Naive thymus-derived CD4-positive, alpha-beta T cell (primary cell): ENCODE measurements at regions not wholly inside any gene's neighbourhood (a gene's known extent, or its start where the extent isn't known, plus 50 kb on each side); places are given as distances from the start of the nearest gene placed in this dataset.

Experiments
- ATAC-seq: fragments of 150-1000 bp; cut with Tn5 transposase; 2 replicates; pipeline ENCODE4 v1.10.0; 2021; ENCODE audit warnings: mild to moderate bottlenecking, moderate library complexity
- CTCF ChIA-PET: fragments of 350-600 bp; sonication (Branson Sonifier 250); formaldehyde crosslinking; loops from one replicate; lab custom pipeline; 2021; ENCODE audit warnings: antibody characterized with exemption; lab: Charles Lee
- POLR2A ChIA-PET: fragments of 350-600 bp; sonication (Branson Sonifier 250); formaldehyde crosslinking; loops from one replicate; lab custom pipeline; 2021; ENCODE audit warnings: antibody characterized with exemption, inconsistent platforms; lab: Charles Lee
- DNase-seq, 9 donors: peaks; one replicate each; pipeline versions ENCODE4 v3.0.0 to v3.0.0-alpha.2; 2020 to 2022; ENCODE audit warnings: mixed read lengths in 1 of 9
- H3K27ac ChIP-seq: one replicate; pipeline ENCODE4 v1.7.0; 2013; ENCODE audit warnings: mild to moderate bottlenecking, low read depth, low read length, moderate library complexity
- H3K27me3 ChIP-seq, 2 donors: one replicate each; pipeline ENCODE4 v1.7.0; 2013; ENCODE audit warnings: low read length in 2 of 2, mild to moderate bottlenecking in 2 of 2, moderate library complexity in 2 of 2; ENCODE audit not compliant: control insufficient read depth in 2 of 2, insufficient read depth in 2 of 2
- H3K36me3 ChIP-seq, 3 experiments: 1 replicate in 2 of 3; 2 replicates in 1 of 3; pipeline ENCODE4 v1.7.0; 2013; ENCODE audit warnings: low read length in 3 of 3, mild to moderate bottlenecking in 3 of 3, moderate library complexity in 1 of 3; ENCODE audit not compliant: insufficient read depth in 3 of 3, control insufficient read depth in 2 of 3
- H3K4me1 ChIP-seq, 2 donors: one replicate each; pipeline ENCODE4 v1.7.0; 2013; ENCODE audit warnings: low read length in 2 of 2, mild to moderate bottlenecking in 2 of 2, moderate library complexity in 1 of 2; ENCODE audit not compliant: control insufficient read depth in 2 of 2, insufficient read depth in 2 of 2
- H3K4me3 ChIP-seq: 2 replicates; pipeline ENCODE4 v1.7.0; 2013; ENCODE audit warnings: mild to moderate bottlenecking, low read length
- H3K9me3 ChIP-seq, 3 experiments: 1 replicate in 2 of 3; 2 replicates in 1 of 3; pipeline ENCODE4 v1.7.0; 2013; ENCODE audit warnings: low read length in 3 of 3; ENCODE audit not compliant: control insufficient read depth in 2 of 3
- H3K27ac Mint-ChIP-seq, 9 donors: one replicate each; pipeline ENCODE4 v1.8.0; 2020 to 2022; ENCODE audit warnings: mixed read lengths in 9 of 9, mild to moderate bottlenecking in 8 of 9, moderate library complexity in 5 of 9, inconsistent platforms in 2 of 9
- H3K27me3 Mint-ChIP-seq, 5 donors: one replicate each; pipeline ENCODE4 v1.8.0; 2021 to 2022; ENCODE audit warnings: mixed read lengths in 5 of 5, mild to moderate bottlenecking in 1 of 5
- H3K36me3 Mint-ChIP-seq, 5 donors: one replicate each; pipeline ENCODE4 v1.8.0; 2020 to 2022; ENCODE audit warnings: mixed read lengths in 5 of 5, mild to moderate bottlenecking in 3 of 5, inconsistent platforms in 1 of 5
- H3K4me1 Mint-ChIP-seq, 7 donors: one replicate each; pipeline ENCODE4 v1.8.0; 2020 to 2022; ENCODE audit warnings: mixed read lengths in 7 of 7, mild to moderate bottlenecking in 3 of 7, inconsistent platforms in 1 of 7
- H3K4me3 Mint-ChIP-seq, 10 donors: one replicate each; pipeline ENCODE4 v1.8.0; 2020 to 2022; ENCODE audit warnings: mild to moderate bottlenecking in 10 of 10, mixed read lengths in 10 of 10, moderate library complexity in 6 of 10, inconsistent platforms in 2 of 10
- H3K9me3 Mint-ChIP-seq, 11 donors: one replicate each; pipeline ENCODE4 v1.8.0; 2020 to 2022; ENCODE audit warnings: mixed read lengths in 11 of 11, mild to moderate bottlenecking in 4 of 11, inconsistent platforms in 1 of 11, moderate library complexity in 1 of 11
- intact Hi-C, 2 donors: fragments of 100-400 bp; cut with micrococcal nuclease; formaldehyde crosslinking; loops; one replicate each; pipeline ENCODE4 v1.15.1; 2023

DNA sequence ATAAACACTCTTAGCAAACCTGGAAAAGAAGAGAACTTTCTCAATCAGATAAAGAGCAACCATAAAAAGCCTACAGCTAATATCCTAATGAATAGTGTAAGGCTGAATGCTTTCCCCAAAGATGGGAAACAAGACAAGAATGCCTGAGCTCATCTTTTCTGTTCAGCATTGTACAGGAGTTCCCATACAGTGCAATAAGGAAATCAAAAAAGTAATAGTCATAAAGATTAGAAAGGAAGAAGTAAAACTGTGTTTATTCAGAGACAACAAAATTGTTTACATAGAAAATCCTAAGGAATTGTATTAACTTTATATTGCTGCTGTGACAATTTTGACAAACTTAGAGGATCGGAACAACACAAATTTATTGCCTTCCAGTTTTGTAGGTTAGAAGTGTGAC lies 330.7 kb upstream of the SLC24A2 start:
- ChIA-PET CTCF (interaction anchor here (0.6 kb wide), 1 partner anchor 56 kb away, joined by 3 read pairs; no protein-coding TSS in a partner anchor), POLR2A (no interaction called here)
- Histone ChIP-seq H3K27ac (no peak overlapping the region), H3K27me3 (no peaks in the 10 kb centered on the region), H3K9me3 (no peaks in the 10 kb centered on the region), H3K36me3 (no peaks in the 10 kb centered on the region), H3K4me1 (no peaks in the 10 kb centered on the region), H3K4me3 (no peak overlapping the region)
- H3K9me3 Mint-ChIP-seq, result peaks cover 9 to 30% (median 12%) of the 10 kb centered on the region in 11 donors
- peaks cover 0 to 3% (median 0%) of the 10 kb centered on the region in 7 donors for H3K4me1 Mint-ChIP-seq
- no peak for ATAC-seq
- H3K36me3 Mint-ChIP-seq, result peaks cover 4 to 20% (median 11%) of the 10 kb centered on the region in 5 donors
- intact Hi-C loops, result no loop called here
- peaks cover 0 to 2% (median 0%) of the 10 kb centered on the region in 5 donors for H3K27me3 Mint-ChIP-seq
- no peak for DNase-seq
- H3K27ac Mint-ChIP-seq, result no peak overlapping the region
- no peak overlapping the region for H3K4me3 Mint-ChIP-seq

DNA sequence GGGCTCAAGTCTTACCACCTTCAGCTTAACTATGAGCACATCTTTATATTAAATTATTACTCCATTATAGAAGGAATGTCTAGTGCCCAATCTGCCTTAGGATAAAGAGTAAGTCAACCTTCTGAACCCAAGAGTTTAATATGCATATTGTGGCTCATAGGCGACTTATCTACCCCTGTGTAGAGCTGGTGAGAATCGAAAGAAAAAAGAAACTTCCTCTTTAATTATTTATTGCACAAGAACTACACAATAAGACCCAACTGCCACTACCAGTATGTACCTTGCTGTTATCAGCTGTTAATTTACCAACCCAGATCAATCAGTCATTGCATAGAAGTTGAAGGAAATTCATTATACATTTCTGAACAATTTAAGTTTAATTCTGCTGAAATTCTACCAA lies 329.1 kb upstream of the SLC24A2 start:
- H3K36me3 ChIP-seq, result no peaks in the 10 kb centered on the region
- CTCF ChIA-PET, result no interaction called here
- no peak for DNase-seq
- H3K4me3 ChIP-seq, result no peak overlapping the region
- Mint-ChIP-seq H3K27ac (no peak overlapping the region), H3K4me3 (no peak overlapping the region), H3K27me3 (peaks cover 0 to 3% (median 0%) of the 10 kb centered on the region in 5 donors), H3K9me3 (peaks cover 10 to 33% (median 16%) of the 10 kb centered on the region in 11 donors), H3K36me3 (peaks cover 5 to 26% (median 14%) of the 10 kb centered on the region in 5 donors), H3K4me1 (peaks cover 0 to 3% (median 0%) of the 10 kb centered on the region in 7 donors)
- ATAC-seq, result no peak
- no peak overlapping the region for H3K27ac ChIP-seq
- POLR2A ChIA-PET, result interaction anchor here (0.6 kb wide), 1 partner anchor 26 kb away, joined by 3 read pairs; no protein-coding TSS in a partner anchor
- H3K27me3 ChIP-seq, result no peaks in the 10 kb centered on the region
- intact Hi-C loops, result no loop called here
- no peaks in the 10 kb centered on the region for H3K9me3 ChIP-seq
- H3K4me1 ChIP-seq, result no peaks in the 10 kb centered on the region

DNA sequence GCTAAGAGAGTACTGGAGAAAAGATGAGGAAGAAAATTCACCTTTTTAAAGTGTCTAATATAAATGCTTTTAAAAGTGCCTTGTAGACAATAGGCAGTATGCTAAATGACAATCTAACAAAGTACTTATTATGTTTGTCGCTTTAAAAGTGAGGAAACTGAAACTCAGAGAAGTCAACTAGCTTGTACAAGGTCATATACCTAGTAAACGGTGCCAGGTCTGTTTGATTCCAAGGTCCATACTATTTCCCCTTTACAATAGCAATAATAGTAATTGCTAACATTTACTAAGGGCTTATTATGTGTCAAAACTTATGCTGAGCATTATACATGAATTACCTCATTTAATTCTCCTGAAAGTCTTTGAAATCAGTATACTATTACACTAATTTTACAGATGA lies 328.6 kb upstream of the SLC24A2 start:
- POLR2A ChIA-PET, result no interaction called here
- no peak overlapping the region for H3K27ac Mint-ChIP-seq
- Histone ChIP-seq H3K27me3 (no peaks in the 10 kb centered on the region), H3K27ac (no peak overlapping the region), H3K9me3 (no peaks in the 10 kb centered on the region), H3K4me3 (no peak overlapping the region), H3K36me3 (no peaks in the 10 kb centered on the region), H3K4me1 (no peaks in the 10 kb centered on the region)
- peaks cover 0 to 3% (median 0%) of the 10 kb centered on the region in 5 donors for H3K27me3 Mint-ChIP-seq
- CTCF ChIA-PET, result no interaction called here
- H3K9me3 Mint-ChIP-seq, result peaks cover 10 to 30% (median 16%) of the 10 kb centered on the region in 11 donors
- intact Hi-C loops, result no loop called here
- H3K4me3 Mint-ChIP-seq, result no peak overlapping the region
- H3K4me1 Mint-ChIP-seq, result peaks cover 0 to 3% (median 0%) of the 10 kb centered on the region in 7 donors
- no peak for DNase-seq
- no peak for ATAC-seq
- peaks cover 5 to 26% (median 14%) of the 10 kb centered on the region in 5 donors for H3K36me3 Mint-ChIP-seq

DNA sequence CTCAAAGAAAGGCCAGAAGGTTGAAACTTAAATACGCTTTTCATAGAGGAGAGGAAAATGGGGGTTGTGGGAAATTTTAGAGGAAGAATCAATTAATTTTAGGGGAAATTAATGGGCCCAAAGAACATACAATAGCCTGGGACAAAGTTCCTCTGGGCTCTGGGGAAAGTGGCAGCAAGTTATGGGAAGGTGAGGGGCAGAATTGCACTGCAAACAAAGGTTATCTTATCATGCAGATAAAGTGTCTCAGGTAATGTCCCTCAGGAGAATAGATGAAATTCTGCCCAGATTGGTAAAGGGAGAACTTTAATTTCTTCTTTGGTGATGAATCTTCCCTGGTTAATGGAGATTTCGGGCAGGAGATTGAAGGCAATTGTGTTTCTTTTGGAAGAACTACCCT lies 326.1 kb upstream of the SLC24A2 start:
- H3K4me3 ChIP-seq, result no peak overlapping the region
- H3K4me1 ChIP-seq, result no peaks in the 10 kb centered on the region
- H3K27me3 ChIP-seq, result no peaks in the 10 kb centered on the region
- POLR2A ChIA-PET, result interaction anchor here (0.8 kb wide), 1 partner anchor 216 kb away, joined by 3 read pairs; no protein-coding TSS in a partner anchor
- Mint-ChIP-seq H3K4me1 (peaks cover 0 to 3% (median 0%) of the 10 kb centered on the region in 7 donors), H3K27ac (no peak overlapping the region), H3K36me3 (peaks cover 5 to 26% (median 14%) of the 10 kb centered on the region in 5 donors), H3K27me3 (peaks cover 0 to 3% (median 0%) of the 10 kb centered on the region in 5 donors), H3K4me3 (no peak overlapping the region), H3K9me3 (peaks cover 10 to 28% (median 16%) of the 10 kb centered on the region in 11 donors)
- no peaks in the 10 kb centered on the region for H3K36me3 ChIP-seq
- intact Hi-C loops, result no loop called here
- ATAC-seq (no peak), DNase-seq (no peak)
- CTCF ChIA-PET, result no interaction called here
- no peak overlapping the region for H3K27ac ChIP-seq
- no peaks in the 10 kb centered on the region for H3K9me3 ChIP-seq

DNA sequence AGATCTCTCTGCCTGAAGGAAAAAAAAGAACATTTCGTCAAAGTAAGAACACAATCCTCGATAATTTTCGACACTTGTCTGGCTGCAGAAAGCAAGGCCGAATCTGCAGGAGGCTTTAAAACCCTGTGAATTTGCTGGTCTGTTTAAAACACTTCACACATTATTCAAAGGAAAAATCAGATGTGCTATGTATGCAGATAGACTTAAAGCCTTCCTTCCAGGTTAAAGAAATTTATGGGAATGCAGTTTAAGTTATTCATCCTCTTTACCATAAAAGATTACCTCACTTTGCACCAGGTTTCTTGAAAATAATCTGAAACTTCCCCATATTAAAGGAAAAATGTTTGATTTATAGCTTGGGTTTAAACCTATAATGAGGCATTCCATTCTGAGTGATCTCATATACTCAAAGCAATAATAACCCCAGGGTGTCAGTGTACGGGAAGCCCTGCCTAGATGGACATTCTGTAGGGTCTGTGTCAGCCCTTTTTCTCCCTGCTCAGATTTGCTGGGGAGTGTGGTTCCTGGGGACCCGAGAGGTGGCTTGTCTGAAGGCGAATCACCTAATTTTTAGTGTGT lies 323.5 kb upstream of the SLC24A2 start:
- H3K4me3 Mint-ChIP-seq, result no peak overlapping the region
- no peak for ATAC-seq
- H3K27ac Mint-ChIP-seq, result no peak overlapping the region
- Histone ChIP-seq H3K27ac (no peak overlapping the region), H3K9me3 (no peaks in the 10 kb centered on the region), H3K4me3 (no peak overlapping the region), H3K27me3 (no peaks in the 10 kb centered on the region), H3K4me1 (no peaks in the 10 kb centered on the region), H3K36me3 (no peaks in the 10 kb centered on the region)
- no peak for DNase-seq
- H3K36me3 Mint-ChIP-seq, result peaks cover 5 to 22% (median 14%) of the 10 kb centered on the region in 5 donors
- POLR2A ChIA-PET, result no interaction called here
- no peaks in the 10 kb centered on the region for H3K4me1 Mint-ChIP-seq
- intact Hi-C loops, result no loop called here
- CTCF ChIA-PET, result no interaction called here
- peaks cover 10 to 28% (median 17%) of the 10 kb centered on the region in 11 donors for H3K9me3 Mint-ChIP-seq
- H3K27me3 Mint-ChIP-seq, result peaks cover 0 to 3% (median 0%) of the 10 kb centered on the region in 5 donors

DNA sequence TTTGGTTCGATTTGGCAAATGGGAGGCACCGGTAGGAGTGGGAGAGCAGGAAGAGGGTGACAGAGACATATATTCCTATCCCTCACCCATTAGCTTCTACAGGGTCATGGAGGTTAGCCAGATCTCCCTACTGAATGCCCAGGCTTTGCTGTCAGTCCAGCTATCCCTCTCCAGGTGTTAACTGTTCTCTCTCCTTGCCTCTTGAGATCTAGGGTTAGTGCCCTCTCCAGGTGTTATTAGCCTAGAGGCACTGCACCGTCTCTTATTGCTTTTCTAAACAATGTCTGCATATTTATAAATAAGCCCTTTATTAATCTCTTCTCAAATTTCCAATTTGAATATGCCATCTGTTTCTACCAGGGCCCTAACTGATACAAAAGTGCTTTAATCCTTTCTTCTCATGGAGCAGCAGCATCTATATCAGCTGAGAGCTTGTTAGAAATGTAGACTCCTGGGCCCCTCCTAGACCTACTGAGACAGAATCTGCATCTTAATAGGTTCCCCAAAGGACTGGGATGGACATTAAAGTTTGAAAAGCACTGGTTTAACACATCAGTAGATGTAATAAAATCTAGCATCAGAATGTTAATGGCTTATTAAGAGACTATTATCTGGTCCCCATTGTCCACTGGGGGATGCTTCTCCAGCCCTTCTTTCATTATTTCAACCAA lies 322.5 kb upstream of the SLC24A2 start:
- Mint-ChIP-seq H3K4me1 (no peaks in the 10 kb centered on the region), H3K4me3 (no peak overlapping the region), H3K9me3 (peaks cover 8 to 25% (median 16%) of the 10 kb centered on the region in 11 donors), H3K27ac (no peak overlapping the region), H3K27me3 (peaks cover 0 to 3% (median 0%) of the 10 kb centered on the region in 5 donors), H3K36me3 (peaks cover 5 to 18% (median 13%) of the 10 kb centered on the region in 5 donors)
- H3K4me1 ChIP-seq, result no peaks in the 10 kb centered on the region
- ATAC-seq (no peak), DNase-seq (no peak)
- H3K9me3 ChIP-seq, result no peaks in the 10 kb centered on the region
- ChIA-PET POLR2A (no interaction called here), CTCF (interaction anchor here (0.7 kb wide), 1 partner anchor 9 kb away, joined by 3 read pairs; no protein-coding TSS in a partner anchor)
- H3K36me3 ChIP-seq, result no peaks in the 10 kb centered on the region
- H3K27me3 ChIP-seq, result no peaks in the 10 kb centered on the region
- no peak overlapping the region for H3K27ac ChIP-seq
- no peak overlapping the region for H3K4me3 ChIP-seq
- intact Hi-C loops, result no loop called here
